Lung microvascular endothelial cell (primary cell): ENCODE measurements at regions not wholly inside any gene's neighbourhood (a gene's known extent, or its start where the extent isn't known, plus 50 kb on each side); places are given as distances from the start of the nearest gene placed in this dataset.
"Not testable (repeated sequence)": the region's sequence is repeated elsewhere in the genome, so short reads cannot be mapped to it uniquely, and the experiment has no call there.

Source experiments
- DNase-seq, 2 donors: peaks; one replicate each; pipeline versions ENCODE4 v3.0.0 to v3.0.0-alpha.2; 2010; ENCODE audit warnings: low read depth in 2 of 2

DNA sequence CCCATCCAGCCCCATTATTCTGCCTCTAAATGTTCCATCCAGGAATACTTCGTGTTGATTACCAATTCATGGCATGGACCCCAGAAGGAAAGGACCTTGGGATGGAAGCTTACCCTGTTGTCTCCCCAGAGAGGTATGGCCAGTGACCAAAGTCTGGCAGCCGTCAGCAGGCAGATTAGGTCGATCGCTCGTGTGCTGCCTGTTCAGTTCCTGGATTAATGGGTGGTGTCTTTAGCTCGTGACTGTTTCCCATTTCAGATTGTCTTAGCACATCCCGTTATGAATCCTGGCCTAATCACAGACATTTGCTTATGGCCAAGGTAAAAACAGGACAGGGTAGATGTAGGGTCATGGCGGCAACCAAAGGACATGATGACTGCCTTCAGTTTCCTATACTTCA lies 122.9 kb upstream of the NTF3 start:
- DNase-seq: no peak

DNA sequence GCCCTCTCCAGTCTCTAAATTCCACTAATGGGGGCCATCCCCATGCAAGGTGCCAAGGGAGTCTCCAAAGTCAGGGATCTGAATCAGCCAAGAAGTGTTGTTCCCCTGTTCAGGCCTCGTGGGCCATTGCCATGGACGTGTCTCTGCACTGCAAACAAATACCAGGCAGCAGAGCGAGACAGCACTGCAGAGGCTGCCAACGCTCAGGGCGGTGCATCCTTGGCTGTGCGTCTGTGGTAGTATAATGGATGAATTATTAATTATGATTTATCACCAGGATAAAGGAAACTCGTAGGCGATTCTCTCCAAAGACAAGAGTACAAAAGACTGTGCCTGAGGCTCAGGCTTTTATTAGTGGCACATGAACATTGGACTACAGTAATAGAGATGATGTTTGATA lies 122.3 kb upstream of the NTF3 start:
- no peak for DNase-seq

DNA sequence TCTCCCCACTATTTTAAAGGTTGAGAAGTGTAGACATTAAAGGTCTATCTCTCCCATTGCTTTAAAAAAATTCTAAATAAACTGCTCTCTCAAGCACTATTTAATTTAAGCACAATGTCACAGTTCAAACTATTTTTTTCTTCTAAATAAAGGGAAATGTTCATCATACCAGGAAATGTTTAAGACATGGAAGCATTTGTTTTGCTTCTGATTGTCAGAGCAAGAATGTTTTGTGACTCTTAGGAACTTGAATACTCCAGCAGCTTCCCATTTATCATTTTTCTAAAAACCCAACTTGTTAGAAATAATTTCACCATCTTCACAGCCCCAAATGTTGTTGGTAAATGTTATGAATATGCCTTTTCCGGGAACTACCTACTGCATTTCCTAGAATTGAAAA lies 121.8 kb upstream of the NTF3 start:
- DNase-seq: no peak

DNA sequence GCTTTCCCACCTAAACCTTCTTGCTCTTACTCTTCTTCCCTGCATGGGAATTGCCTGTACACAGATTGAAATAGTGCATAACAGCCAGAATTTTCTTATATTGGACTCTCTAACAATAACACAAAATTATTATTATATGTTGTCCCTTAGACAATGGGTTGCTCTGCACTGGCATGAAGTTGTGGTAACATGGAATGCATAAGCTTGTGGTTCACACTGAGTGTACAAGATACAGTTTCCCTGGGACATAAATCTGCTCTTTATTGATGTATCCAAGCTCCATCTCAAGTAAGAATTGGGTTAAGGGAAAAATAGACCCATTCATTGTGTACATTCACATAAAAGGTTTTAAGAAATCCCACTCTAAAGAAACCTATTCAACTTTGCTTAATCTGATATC lies 114.4 kb upstream of the NTF3 start:
- no peak for DNase-seq

DNA sequence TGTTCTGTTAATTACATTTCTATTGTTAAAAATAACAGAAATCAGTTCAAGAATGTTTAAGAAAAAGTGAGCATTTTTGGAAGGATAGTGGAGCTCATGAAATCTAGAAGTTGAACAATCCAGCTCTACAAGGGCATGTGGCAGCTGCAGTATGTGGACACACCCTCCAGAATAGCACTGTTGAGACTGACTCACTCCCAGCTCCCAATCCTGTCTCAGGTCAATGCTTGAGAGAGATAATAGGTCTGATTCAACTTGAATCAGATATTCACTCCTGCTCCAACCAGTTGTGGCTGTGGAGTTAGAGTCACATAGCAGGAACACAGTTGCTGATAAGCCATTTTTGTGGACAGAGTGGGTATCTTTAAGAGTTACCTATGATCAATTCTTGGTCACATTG lies 113.0 kb upstream of the NTF3 start:
- DNase-seq: no peak

DNA sequence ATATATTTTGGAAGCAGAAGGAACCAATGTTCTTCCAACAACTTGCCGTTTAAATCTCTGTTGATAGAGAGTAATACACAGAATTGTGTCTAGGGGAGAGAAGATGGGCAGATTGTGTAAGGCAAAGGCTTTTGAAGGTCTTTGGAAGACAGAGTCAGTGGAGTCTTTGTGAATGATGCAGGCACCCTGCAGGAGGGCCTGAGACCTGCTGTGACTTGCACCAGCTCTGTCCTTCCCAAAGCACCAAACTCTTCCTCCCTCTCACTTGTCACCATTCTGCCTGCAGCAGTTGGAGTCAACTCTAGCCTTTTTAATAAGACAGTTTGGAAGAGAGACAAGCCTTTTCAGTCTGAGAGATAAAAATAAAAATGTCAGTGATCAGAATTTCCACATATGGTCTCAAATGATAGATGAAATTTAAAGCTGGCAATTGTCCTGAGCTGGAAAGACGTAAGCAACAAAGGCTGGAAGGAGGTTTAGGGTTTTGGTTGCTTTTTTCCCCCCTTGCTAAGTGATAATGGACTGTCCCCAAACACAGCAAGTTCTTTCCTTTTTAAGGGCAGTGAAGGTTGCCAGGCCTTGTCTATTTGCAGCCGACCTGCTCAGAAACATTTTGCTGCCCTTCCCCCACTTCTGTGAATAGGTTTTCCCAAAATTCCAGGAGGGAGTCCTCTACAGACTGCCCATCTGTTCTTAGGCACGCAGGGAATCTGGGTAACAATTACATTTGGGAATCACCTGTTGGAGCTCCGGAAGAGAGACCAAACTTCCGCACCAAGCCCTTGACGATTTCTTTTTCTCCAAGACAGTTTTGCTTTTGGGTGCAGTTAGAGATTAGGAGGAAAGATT lies 103.0 kb upstream of the NTF3 start:
- DNase-seq: no peak

DNA sequence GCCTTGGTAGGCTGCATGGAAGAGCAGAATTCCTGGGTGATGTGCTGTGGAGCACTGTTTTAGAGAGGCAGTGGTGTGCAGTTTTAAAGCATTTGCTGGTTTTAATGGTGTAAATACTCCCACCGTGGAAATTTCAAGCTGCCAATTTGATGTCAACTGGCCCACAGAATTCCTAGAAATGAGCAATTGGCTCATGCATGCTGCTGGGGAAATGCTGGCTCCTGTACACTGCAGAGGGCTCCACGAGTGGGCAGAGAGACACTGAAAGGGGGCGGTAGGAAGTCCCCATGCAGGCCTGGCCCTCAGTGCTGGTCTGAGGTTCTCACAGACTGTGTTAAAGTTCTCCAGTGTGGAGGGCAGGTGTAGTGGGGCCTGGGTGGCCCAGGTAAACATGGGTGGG lies 99.4 kb upstream of the NTF3 start:
- DNase-seq: no peak

DNA sequence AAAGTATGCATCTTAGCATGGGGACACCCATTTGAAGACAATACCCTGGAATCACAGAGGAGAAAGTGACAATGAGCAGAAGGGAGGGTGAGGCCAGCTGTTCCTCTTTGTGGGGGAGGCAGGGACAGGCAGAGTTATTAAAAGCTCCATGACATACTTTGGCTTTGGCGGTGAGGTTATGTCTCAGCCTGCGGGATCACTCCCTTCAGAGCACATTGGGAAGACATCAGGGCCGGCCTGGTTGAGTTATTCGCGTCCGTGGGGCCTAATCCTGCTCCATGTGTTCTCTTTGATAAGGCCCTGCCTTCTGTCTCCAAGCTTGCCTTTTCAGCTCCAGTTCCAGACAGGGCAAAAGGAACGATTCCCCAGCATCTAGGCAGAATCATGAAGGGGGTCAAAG lies 98.8 kb upstream of the NTF3 start:
- DNase-seq: no peak

DNA sequence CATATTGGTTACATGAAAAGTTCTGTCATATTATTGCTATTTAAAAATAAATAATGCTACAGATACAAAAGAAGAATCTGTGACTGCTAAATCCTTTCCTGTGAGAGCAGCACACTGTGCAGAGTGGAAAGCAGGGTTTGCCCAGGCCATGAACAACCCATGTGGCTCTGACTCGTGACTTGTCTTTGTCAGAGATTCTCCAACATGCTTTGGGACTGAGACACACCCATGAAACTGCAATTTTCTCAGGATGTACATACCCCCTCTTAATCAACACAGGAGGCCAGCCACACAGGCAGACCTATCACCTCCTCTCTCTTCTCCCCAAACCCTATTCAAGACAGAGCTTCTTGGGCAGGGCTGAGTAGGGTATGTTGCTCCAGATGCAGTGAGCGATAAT lies 96.8 kb upstream of the NTF3 start:
- DNase-seq: no peak

DNA sequence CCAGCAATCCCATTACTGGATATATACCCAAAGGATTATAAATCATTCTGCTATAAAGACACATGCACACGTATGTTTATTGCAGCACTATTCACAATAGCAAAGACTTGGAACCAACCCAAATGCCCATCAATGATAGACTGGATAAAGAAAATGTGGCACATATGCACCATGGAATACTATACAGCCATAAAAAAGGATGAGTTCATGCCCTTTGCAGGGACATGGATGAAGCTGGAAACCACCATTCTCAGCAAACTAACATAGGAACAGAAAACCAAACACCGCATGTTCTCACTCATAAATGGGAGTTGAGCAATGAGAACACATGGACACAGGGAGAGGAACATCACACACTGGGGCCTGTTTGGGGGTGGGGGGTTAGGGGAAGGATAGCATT lies 90.8 kb upstream of the NTF3 start:
- not testable (repeated sequence) for DNase-seq

DNA sequence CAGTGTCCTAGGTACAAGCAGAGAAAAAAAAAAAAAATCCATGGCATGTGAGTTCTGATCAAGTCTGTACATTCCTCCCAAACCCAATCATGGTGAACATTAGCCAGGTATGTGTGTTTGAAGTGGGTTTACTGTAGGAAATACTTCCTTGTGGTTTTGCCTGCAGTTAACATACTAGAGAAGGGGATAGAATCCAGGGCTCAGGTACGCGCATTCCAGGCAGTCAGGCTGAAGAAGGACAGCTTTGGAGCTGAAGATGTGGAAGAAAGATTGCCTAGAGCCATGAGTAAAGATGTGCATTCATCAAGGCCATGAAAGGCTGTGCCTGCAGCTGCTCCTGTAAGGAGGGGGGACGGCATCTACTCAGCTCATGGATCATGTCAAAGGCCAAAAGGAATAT lies 88.2 kb upstream of the NTF3 start:
- DNase-seq: no peak

DNA sequence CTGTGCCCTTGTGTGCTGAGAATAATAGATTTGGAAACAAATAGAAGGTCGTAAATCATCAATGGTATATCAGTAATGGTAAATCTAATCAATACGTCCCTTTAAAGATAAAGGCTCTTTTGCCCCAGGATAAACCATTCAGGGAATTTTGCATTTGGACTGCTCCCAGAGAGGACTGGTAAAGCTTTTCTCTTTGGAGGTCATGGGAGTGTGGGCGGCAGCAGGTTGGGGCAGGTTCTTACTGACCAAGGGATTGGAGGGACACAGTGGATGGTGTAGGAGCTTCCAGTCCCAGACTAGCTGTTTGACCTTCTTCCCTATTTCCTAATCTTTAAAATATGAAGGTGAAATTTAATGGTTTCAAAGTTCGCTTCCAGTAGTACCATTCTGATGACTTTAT lies 87.8 kb upstream of the NTF3 start:
- DNase-seq: no peak

DNA sequence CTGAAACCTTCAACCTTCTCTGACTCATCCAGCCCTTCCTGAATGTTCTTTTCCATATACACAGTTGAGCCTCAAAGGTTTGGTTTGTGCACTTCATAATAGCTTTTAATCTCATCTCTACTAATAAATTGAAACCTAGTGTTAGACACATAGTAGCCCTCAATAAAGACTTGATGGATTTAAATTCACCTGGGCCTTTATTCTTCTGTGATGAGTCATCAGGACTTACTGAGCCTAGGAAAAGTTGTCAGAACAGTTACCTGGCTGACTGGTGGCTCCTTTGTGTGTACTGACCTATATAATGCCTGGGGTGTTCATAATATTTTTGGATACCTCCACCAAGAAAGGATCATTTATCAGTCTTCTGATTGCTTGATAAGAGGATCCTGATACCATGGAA lies 86.4 kb upstream of the NTF3 start:
- DNase-seq: no peak

DNA sequence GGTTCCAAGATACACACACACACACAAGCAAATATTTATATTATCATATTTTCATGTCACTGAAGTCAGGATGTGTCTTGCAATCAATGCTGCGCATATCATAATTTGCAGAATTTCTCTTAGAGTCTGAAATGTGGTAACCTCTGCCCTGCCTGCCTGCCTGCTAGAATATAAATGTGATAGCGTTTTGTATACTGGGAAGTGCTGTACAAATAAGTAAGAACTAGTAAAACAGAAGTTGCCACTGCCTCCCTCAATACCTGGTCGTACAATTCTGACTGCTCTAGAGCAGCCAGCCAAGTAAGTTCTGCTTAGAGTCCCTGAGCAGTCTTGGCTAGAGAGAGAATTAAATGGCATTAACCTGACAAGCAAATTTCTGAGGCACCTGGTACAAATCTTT lies 83.9 kb upstream of the NTF3 start:
- no peak for DNase-seq

DNA sequence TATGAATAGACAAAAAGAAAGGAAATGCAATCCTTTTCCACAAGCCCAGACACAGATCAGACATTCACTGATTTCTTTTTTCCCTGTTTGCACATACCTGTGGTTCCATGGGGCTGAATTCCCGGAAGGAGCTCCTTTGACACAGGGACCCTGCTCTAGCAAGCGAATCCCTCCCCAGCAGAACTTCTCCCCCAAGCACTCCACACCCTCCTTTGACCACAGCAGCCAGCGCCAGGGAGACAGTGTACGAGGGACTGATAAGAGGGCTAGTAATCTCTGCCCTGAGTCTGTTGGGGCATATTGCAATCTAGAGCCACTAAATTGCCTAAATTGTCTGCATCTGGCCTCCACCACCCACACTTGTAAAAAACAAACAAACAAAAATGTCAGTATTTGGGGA lies 83.4 kb upstream of the NTF3 start:
- DNase-seq: no peak

DNA sequence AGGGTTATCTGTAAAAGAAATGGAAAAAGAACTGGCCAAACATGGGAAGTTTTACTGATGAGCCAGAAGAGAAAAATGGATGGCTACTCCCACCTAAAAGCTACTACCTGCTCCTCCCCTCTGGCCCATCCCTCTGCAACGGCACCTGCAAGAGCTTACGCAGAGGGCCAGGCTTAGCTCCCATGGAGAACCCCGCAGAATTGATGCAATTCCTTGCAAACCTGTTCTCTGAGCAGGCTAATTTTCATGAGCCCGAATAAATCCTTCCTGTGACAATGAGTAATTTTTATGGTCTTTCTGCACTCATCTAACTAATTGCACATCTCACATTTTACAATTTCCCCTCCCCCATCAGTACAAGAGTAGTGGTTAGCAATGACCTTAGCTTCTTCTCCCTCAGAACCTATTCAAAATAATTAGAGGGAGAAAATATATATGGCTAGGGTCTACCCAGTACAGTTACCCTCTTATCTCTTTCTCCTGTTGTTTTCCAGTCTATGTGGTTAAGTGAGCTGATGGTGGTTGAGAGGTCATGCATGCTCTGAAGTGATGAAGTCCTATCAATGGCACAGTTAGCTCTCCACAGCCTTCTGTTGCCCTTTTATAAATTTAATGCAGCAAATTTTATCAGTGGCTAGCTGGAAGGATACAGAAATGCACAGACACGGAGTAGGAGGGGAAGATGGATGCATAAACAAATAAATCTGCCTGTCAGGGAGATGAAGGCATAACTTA lies 67.7 kb upstream of the NTF3 start:
- DNase-seq: no peak

DNA sequence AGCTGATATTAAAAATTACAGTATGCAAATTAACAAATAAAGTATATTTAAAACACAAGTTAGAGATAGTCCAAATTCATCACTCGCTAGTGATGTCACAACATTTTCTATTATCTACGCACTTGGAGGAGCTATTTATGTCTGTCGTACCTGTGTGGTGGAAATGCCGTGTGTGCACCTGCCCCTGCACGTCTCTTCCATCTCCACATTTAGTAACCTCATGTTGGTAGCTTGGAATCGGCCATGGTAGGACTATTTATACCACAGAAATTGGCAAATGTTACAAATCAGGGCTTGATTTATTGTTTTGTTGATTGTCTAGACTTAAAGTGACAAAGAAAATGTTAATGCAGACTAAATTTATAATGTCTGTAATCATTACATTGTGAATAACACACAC lies 62.6 kb upstream of the NTF3 start:
- no peak for DNase-seq

DNA sequence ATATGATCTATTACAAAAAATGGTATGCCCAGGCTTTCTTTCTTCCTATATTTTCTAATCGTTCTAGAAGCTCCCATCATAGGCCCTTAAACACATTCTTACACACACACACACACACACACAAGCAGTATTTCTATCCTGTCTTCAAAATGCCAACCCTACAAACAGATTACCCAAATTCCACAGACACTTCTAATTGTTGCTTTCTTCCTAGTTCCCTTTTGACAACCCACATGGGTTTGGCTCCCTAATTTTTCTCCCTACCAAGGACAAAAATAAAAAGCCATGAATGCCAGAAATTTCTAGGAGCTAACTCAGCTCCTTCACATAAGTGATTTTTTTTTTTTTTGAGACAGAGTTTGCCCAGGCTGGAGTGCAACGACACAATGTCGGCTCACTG lies 60.3 kb upstream of the NTF3 start:
- no peak for DNase-seq

DNA sequence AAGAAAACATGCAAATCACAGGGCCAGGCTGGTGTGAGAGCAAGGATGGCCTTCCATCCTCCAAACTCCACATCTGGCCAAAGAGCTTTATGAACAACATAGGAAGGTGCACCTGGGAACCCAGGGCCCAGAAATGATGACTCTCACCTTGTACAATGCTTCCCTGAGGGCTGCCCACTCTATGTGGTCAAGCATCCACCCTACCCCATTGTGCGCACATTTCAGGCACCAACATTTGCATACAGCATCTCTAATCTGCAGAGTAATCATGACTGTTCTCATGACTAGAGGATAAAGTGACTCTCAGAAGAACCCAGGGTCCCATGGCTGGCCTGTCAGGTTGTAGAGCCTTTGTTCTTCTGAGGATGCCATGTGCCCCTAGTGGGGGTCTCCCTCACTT lies 57.2 kb upstream of the NTF3 start:
- DNase-seq: no peak

DNA sequence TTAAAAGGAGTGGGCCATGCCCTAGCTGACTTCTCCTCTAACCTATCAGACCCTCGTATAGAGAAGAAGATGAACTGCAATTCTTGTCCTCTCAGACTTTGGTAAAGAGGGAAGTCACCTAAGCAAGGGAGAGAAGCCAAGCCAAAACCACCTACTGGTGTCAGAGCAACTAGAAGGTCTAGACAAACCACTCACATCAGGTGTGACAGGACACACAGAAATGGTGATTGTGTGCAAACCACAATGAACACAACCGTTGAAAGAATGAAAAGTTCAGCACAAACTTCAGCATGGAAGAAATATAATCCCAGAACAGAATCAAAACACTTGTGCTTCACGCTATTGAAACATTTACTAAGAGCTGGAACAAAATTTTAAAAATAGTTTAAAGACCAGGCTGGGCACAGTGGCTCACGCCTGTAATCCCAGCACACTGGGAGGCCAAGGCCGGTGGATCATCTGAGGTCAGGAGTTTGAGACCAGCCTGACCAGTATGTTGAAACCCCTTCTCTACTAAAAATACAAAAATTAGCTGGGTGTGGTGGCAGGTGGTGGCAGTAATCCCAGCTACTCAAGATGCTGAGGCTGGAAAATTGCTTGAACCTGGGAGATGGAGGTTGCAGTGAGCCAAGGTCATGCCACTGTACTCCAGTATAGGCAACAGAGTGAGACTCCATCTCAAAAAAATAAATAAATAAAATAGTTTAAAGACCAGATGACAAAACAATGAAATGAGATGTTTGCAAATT lies 56.2 kb upstream of the NTF3 start:
- no peak for DNase-seq

DNA sequence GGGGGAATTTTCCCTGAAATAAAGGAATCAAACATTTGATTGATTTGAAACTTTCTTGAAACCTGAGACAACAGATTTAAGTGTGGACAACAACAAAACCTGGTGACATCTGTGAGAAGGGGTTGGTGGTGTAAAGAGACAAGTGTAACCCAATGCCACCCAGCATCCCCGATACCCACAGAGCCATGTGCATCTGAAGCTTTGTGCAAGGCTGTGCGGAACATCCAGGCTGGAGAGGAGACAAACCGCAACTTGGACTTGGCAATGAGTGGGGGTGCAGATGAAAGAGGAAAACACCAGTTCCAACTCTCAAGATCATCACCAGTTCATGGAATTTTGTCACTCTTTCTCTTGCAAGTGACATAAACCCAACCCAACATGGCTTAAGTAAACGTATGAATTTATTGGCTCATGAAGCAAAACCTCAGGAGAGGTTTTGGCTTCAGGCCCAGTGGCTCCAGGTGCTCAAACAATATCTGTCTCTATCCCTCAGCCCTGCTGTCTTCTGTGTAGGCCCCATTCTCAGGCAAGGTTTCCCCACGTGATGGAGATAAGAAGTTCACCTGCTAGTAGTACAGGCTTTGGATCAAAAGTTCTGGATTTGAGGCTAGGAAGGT lies 55.2 kb upstream of the NTF3 start:
- no peak for DNase-seq

DNA sequence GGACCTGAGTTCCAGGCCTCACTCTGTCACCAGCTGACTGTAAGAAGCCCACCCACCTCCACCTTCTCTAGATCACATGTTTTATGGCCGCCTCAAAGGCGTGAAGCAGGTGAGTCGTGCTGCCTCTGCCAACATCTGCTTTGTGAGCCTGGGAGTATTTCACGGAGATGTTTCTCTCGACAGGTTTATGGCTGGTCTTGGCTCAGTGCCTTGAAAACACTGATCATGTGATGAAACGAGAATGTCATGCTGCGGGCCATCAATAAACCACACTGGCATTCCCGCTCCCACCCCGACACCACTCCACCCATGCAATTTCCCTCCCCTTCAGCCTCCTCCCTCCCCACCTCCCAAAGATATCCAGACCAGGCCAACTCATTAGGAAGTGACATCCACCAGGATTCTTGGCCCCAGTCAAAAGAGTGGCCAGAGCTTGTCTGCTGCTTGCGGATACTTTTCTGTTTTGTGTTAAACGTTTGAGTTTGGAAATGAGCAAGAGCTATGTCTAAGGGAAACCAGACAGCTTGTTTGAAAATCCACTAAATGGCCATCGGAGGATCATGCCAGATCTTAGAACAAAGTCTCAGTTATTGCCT lies 53.8 kb upstream of the NTF3 start:
- peak in 1 of 2 donors; percentile 16 for DNase-seq
